C1 segment of cervical spinal cord (tissue), 14 donors: ENCODE measurements at regions not wholly inside any gene's neighbourhood (a gene's known extent, or its start where the extent isn't known, plus 50 kb on each side); places are given as distances from the start of the nearest gene placed in this dataset.
"Not testable (repeated sequence)": the region's sequence is repeated elsewhere in the genome, so short reads cannot be mapped to it uniquely, and the experiment has no call there.

Experiments used
- DNase-seq, 14 donors: peaks; one replicate each; lab custom pipeline; 2025; lab: John Stamatoyannopoulos, UW

DNA sequence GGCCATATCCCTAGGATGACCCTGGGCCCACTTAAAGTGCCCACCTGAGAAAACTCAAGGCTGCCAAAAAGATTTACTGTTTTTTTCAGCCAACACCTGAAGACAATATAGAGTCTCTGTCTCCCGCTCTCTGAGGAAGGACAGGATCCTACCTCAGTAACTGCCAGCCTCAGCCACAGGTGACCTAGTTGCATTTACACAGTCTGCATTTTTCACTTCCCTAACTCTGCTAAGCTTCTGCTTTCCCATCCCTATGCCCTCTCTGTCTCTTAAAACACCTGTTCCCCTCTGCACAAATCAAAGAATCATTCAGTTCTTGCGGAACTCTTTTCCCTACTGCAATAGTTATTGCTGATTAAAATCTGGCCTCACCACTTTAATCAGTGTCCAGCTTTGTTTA, 609.5 kb downstream of the UQCRFS1 start:
- no peak for DNase-seq

DNA sequence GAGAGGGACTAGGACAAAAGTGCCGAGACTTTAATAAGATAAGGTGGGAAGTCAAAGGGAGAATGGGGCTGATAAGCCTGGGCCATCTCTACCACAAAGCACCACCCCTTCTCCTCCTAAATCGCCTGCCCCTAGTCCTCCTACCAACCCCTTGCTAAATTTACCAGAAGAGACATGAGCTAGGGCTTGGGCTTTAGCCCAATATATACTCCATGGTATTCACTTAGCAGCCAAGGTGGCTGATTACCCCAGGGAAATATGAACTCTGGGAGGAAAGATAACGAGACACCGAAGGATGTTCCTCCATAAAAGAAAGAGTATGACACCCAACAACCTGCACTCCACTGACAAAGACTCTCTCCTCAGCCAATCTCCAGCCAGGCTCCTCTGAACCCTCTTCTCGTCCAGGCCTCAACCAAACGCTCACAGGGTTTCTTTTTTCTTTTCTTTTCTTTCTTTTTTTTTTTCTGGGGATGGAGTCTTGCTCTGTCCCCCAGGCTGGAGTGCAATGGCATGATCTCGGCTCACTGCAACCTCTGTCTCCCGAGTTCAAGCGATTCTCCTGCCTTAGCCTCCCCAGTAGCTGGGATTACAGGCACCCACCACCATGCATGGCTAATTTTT, 610.2 kb downstream of the UQCRFS1 start:
- no peak for DNase-seq

DNA sequence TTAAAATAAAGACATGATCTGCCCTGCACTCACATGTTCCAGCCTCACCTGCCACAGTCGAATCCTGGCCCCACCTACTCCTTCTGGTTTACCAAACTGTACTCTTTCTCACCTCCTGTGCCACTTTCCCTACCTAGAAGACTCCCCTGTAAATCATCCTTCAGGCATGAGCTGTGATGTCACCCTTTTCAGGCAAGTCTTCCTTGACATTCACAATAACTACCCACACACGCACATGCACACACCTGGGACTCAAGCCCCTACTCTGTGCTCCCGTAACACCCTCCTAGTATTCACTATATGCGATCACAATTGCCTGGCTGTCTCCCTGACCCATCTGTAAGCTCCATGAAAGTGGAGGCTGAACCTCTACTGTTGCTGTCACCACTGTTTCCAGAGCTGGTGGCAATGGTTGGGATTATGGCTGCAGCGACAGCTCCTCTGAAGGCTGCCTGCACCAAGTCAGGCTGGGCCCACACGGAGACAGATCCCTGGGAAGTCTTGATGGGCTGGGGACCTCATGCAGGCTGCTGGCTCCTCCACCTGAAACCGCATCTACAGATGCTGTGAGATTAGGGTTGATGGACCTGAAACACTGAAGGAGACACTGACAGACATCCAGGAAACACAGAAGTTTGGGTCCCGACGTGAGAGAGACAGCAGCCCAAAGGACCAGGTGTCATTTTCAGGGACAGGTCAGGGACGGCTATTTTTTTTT, 611.1 kb downstream of the UQCRFS1 start:
- no peak for DNase-seq

DNA sequence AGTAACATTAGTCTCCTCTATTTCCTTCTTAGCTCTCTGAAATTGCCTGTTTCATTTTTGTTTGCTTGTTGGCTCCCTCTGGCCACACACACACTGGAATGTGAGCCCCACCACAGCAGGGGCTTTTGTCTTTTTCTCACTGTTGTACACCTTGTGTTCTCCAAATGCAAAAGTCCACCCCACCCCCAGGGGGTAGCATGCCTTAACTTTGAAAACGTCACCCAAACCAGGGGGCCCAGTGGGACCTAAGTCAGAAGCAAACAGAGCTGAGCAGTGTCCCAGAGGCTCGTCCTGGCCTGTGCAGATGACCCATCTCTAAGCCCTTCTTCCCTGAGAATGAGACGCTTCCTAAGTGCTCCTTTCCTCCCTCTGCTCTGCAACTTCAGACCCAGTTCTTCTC, 614.1 kb downstream of the UQCRFS1 start:
- no peak for DNase-seq

DNA sequence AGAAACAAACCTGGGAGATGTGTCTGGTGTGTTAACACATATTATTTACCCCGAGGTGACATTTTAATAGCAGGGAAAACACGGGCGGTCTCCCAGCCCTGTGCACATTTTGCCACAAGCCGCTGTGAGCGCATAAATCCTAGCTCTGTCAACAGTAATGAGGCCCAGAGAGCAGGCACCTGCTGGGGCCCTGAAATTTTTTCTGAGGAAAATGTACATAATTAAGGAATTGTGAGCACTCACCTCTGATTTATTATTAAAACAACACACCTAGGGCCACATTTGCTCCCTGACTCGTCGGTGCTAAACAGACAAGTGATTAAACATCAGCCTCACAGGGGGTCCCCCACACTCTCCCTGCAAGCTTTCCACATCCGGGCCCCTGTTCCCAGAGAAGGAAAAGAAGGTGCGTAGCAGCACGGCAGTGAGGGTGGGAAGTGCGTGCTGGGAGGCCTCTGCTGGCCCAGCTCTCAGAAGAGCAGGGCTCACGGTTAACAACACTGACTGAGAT, 616.3 kb downstream of the UQCRFS1 start:
- no peak for DNase-seq

DNA sequence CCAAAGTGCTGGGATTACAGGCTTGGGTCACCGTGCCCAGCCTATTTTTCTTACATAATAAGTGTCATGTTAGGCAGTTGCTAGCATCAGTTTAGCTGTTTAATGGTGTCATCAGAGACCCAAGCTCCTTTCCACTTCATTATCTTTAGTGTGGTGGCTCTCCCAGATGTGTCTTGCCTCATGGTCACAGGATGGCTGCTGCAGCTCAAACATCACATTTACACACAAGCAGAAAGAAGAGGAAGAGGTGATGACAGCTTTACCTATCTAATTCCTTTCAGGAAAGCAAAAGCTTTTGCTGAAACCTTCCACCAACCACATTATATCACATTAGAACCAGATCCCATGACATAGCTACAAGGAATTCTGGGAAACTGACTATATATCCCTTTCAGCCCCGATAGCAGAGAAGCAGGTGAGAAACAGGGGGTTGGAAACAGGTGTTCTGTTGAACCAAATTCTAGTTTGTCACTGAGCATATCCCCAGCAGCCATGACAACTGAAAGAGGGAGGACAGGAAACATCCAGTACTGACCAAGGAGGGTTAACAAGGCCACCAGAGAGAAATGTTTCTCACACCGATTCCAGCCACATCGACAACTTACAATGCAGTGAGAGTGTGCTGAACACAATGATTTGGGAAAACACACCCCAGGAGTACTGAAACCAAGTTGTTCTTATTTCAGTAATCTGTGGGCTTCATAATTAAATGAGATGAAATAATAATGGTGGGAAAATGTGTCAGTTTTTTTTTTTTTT, 617.0 kb downstream of the UQCRFS1 start:
- no peak for DNase-seq

DNA sequence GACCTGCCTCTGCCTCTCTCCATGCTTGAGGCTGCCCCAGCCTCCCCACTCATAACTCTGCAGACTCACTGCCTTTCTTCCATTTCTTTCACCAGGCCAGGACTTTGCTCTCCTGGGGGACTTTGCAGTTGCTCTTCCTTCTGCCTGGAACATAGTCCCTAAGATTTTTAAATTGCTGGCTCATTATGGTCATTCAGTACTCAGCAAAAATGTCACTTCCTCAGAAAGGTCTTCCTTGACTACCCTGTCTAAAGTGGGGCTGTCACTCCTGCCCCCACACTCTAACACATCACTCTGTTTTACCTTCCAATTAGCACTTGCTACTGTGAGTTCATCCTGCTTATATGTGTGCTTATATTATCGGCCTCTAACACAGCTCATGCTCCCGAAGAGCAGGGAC, 618.2 kb downstream of the UQCRFS1 start:
- DNase-seq, result no peak

DNA sequence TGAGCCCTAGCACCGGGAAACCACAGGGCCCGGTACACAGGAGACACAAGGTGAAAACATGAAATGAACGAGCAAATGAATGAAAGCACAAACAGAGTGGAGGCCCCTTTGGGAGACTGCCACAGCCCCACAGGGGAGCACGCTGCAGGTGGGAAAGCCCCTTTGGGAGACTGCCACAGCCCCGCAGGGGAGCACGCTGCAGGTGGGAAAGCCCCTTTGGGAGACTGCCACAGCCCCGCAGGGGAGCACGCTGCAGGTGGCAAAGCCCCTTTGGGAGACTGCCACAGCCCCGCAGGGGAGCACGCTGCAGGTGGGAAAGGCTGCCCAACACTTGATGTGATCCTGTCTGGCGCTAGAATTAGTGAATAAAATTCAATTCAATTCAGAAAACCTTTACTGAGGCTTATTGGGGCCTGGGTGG, 623.0 kb downstream of the UQCRFS1 start:
- DNase-seq, result not testable (repeated sequence)

DNA sequence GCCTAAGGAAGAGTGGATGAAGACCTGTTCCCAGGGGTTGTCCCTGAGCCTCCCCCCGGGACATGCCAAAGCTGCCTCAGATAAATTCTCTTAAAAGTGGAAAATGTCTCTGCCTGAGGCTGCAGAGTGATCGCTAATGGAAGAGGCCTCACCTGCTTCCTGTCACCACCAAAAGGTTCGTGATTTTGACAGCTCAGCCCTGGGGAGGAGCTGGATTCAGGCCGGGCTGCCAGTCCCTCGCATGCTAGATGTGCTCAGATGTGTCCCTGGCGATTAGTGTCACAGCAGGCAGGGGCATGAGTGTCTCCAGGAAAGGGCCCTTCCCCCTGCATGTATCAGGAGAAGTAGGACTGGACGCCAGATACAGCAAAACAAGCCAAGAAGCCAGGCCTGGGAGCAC, 626.5 kb downstream of the UQCRFS1 start:
- DNase-seq, result no peak

DNA sequence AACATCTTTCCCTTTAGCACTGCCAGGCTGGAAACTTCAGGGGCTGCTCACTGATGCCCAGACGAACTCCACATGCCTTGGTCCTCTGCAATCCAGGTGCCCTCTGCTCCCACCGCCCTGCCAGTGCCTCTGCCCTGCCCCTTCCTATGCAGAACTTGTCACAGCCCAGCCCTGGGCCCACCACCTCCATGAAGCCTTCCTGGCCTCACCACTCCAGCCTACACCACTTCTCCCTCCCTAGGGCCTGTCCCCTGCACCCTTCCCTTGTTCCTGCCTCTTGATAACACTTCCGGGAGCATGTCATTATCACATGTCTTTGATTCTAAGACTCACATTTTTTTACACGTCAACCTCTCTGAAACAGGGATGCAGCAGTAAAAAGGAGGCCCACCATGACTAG, 627.2 kb downstream of the UQCRFS1 start:
- DNase-seq, result no peak

DNA sequence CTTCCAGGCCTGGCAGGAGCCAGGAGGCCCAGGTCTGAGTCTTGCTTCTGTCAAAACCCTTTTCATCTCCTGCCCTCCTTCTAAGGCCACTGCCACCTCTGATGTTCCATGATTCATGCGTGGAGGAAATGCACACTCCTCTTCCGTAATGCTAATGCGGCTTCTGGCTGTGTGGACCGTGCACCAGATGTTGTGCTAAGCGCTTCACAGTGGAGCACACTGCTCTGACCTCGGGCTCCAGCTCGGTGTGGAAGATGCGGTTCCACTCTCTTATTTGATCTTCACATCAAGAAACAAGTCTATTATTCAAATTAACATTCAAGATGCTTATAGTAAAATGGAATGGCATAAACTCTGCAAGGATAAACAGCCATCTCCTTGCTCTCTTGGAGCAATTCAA, 629.2 kb downstream of the UQCRFS1 start:
- DNase-seq, result no peak

DNA sequence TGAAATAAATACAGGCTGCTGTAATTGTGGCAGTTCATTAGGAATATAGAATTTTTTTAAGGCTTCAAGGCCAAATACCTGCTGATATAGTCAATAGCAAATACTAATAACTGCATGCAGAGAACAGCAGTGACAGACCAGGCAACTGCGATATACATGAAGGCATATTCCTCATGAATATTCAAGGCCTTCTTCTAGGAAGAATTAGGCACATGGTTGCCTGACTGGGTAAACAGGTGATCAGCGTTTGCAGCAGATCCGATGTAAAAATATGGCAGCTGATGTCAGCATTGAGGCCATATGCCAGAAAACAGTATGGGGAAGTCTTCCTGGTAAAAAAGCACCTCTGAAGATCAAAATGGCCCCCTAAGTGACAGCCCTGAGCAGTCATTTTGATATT, 629.7 kb downstream of the UQCRFS1 start:
- DNase-seq, result no peak

DNA sequence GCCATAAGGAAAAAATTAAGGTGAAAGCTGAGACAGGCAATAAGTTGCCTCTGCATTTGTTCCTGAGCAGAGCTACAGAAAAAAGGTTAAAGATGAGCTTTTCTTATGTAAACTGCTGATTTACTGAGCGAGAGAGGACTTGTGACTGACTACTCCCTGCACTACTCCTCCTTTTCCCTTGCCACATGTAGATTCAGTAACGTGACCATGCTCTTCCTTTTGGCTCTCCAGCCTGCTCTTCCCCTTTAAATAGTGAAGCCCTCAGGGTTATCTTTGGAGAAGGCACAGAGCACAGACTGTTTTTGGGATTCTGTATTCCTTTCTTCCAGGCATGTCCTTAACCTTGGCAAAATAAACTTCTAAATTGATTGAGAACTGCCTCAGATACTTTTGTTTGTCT, 630.2 kb downstream of the UQCRFS1 start:
- no peak for DNase-seq

DNA sequence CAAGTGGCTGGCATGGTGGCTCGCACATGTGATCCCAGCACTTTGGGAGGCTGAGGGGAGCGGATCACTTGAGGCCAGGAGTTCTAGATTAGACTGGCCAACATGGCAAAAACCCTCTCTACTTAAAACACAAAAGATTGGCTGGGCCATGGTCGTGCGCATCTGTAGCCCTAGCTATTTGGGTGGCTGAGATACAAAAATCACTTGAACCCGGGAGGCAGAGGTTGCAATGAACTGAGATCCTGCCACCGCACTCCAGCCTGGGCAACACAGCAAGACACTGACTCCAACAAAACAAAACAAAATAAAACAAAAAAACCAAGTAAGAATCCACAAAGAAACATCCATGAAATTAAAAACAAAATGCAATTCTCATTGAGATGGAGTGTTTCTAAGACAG, 630.6 kb downstream of the UQCRFS1 start:
- no peak for DNase-seq

DNA sequence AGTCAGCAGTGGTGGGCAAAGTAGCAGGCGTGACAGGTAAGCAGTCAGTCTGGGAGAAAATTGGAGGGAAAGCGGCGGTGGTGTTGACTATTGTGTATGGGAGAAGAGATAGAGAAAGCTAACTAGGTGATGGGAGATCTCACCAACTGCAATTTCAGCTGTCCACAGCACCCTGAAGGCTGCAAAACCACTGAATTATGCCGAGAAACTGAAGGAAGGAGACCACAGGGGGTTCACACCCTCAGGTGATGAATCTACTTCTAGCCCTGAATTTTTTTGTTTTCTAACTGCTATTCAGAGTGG, 631.5 kb downstream of the UQCRFS1 start:
- no peak for DNase-seq

DNA sequence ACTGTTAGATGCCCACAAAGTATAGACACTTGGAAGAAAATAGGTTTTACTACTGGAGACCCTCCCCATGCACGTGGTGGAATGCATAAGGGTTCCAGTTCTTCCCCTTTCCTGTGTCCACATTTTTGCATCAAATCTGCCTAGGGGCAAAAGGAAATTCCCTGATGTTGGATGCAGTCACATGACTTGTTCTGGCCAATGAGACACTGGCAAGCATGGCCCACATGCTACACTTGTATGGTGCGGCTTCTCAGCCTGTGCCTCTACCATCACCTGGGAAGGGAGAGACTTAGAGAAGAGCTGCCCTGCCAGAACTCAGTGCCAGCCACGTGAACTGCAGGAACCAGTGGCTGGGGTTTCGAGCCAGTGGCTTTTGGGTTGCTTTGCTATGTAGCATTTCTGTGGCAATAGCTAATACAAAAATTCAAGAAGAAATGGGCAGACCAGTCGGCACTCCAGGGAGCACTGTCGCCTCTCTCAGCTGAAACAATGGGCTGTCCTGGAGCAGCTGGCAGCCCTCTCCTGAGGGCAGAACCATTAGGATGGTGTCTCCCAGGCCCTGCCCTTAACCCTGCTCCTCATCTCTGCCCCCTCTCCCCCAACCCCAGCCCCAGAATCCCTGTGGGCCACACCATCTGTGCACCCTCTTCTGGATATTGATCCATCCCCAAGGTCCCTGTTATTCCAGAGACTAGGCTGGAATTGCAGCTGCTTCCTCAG, 634.0 kb downstream of the UQCRFS1 start:
- no peak for DNase-seq

DNA sequence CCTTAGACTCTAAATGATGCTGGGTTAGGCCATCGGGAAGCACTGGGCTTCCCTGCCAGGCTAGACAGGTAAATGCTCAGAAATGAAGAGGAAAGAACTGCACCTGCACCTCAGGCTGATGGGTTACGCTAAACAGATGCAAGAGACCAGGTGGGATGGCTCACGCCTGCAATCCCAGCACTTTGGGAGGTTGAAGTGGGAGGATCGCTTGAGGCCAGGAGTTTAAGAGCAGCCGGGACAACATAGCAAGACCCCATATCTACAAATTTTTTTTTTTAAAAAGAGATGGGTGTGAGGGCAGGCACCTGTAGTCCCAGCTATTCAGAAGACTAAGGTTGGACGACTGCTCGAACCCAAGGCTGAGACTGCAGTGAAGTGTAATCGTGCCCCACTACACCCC, 634.7 kb downstream of the UQCRFS1 start:
- DNase-seq, result no peak

DNA sequence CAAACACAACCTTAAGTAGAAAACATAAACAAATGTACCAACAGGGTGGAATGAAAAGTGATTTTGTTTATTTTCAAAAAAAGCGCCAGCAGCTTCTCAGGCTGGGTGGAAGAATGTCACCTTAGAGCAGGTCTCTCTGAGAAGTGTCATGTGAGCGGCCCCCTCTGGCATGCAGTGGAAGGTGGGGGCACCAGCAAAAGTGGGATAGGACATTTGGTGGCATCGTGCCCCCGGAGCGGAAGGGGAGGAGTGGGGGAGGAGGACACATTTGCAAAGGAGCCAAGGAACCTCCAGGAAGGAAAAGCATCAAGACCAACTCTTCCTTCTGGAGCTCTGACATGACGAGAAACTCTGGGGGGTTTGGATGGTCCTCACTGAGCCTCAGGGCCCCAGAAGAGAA, 635.3 kb downstream of the UQCRFS1 start:
- DNase-seq, result no peak

DNA sequence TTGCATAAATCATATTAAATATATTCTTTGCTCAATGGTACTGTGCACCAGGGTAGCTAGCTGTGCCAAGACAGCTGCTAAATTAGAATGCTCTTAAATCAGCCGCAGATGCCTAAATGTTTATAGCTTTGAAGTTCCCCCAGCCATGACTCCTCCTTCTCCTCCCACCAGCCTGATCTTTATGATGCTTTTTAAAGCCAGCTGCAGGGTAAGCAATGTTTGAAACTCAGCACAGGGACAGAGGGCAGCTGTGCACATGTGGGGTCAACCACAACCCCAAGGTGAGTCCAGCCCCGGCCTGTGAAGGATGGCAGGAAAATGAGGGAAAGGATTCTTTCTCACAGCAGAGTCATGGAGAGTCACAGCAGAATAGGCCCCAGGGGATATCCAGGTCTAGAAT, 635.7 kb downstream of the UQCRFS1 start:
- no peak for DNase-seq

DNA sequence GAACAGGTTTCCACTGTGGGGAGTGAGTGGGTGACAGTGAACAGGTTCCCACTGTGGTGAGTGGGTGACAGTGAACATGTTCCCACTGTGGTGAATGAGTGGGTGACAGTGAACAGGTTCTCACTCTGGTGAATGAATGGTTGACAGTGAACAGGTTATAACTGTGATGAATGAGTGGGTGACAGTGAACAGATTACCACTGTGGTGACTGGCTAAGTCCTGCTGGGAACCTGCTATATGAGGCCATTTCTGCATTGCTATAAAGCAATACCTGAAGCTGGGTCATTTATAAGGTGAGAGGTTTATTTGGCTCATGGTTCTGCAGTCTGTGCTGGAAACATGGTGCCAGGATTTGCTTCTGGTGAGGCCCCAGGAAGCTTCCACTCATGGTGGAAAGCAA, 637.1 kb downstream of the UQCRFS1 start:
- no peak for DNase-seq

DNA sequence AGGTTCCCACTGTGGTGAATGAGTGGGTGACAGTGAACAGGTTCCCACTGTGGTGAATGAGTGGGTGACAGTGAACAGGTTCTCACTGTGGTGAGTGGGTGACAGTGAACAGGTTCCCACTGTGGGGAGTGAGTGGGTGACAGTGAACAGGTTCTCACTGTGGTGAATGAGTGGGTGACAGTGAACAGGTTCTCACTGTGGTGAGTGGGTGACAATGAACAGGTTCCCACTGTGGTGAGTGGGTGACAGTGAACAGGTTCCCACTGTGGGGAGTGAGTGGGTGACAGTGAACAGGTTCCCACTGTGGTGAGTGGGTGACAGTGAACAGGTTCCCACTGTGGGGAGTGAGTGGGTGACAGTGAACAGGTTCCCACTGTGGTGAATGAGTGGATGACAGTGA, 637.6 kb downstream of the UQCRFS1 start:
- DNase-seq, result not testable (repeated sequence)

DNA sequence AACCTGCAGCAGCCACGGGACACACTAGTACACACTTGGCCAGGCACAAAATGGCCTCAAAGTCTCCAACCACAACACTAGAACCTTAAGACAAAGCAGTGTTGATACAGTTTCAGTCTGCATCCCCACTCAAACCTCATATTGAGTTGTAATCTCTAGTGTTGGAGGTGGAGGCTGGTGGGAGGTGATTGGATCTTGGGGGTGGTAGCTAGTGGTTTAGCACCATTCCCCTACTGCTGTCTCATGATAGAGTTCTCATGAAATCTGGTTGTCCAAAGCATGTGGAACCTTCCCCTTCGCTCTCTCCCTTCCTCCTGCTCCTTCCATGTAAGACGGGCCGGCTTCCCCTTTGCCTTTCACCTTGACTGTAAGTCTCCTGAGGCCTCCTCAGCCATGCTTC, 638.7 kb downstream of the UQCRFS1 start:
- DNase-seq, result no peak
